OCI-LY7 (cell line): ENCODE measurements at regions not wholly inside any gene's neighbourhood (a gene's known extent, or its start where the extent isn't known, plus 50 kb on each side); places are given as distances from the start of the nearest gene placed in this dataset.

Experiments used
- BruUV-seq: library from RNA; stranded (reverse); fragments of 400-500 nt; replicated peaks from 2 replicates; lab custom pipeline; 2021; lab: Mats Ljungman, UMichigan
- CTCF ChIA-PET: fragments of 300-600 bp; sonication (Branson Sonifier 250); formaldehyde crosslinking; loops from one replicate; lab custom pipeline; 2022; ENCODE audit warnings: antibody characterized with exemption; ENCODE audit not compliant: unreplicated experiment; lab: Charles Lee
- POLR2A ChIA-PET: fragments of 300-600 bp; sonication (Branson Sonifier 250); formaldehyde crosslinking; loops from one replicate; lab custom pipeline; 2022; ENCODE audit warnings: antibody characterized with exemption; lab: Charles Lee
- DNase-seq: peaks from one replicate; pipeline ENCODE4 v3.0.0-alpha.2; 2015; ENCODE audit warnings: low spot score
- H2AFZ ChIP-seq: fragments of 200-600 bp; sonication (generic), shearing (Covaris generic); 2 replicates; pipeline ENCODE4 v1.6.1; 2014; ENCODE audit warnings: mild to moderate bottlenecking, antibody characterized with exemption, low read length, moderate library complexity
- H3K27ac ChIP-seq: fragments of 200-600 bp; sonication (generic); 2 replicates; pipeline ENCODE4 v1.5.1; 2014; ENCODE audit warnings: mixed run types, low read depth, mild to moderate bottlenecking, moderate library complexity, low read length, inconsistent platforms; ENCODE audit not compliant: poor library complexity, severe bottlenecking
- H3K36me3 ChIP-seq: fragments of 200-600 bp; sonication (generic); 2 replicates; pipeline ENCODE4 v1.6.1; 2014; ENCODE audit warnings: mild to moderate bottlenecking, antibody characterized with exemption, low read length, moderate library complexity, mixed read lengths; ENCODE audit not compliant: insufficient read depth
- H3K4me1 ChIP-seq: fragments of 200-600 bp; sonication (generic); 2 replicates; pipeline ENCODE4 v1.5.1; 2014; ENCODE audit warnings: mild to moderate bottlenecking, low read length; ENCODE audit not compliant: insufficient read depth, poor library complexity, severe bottlenecking
- H3K4me2 ChIP-seq: fragments of 200-600 bp; sonication (generic); 2 replicates; pipeline ENCODE4 v1.6.1; 2014; ENCODE audit warnings: mild to moderate bottlenecking, low read length
- H3K4me3 ChIP-seq: fragments of 200-600 bp; sonication (generic); 2 replicates; pipeline ENCODE4 v1.5.1; 2014; ENCODE audit warnings: mild to moderate bottlenecking, low read depth, low read length; ENCODE audit not compliant: poor library complexity, severe bottlenecking
- H3K79me2 ChIP-seq: fragments of 200-600 bp; sonication (generic); 2 replicates; pipeline ENCODE4 v1.6.1; 2016; ENCODE audit warnings: low read depth, mild to moderate bottlenecking, low read length, moderate library complexity, mixed read lengths; ENCODE audit not compliant: insufficient read depth
- H3K9me2 ChIP-seq: fragments of 200-600 bp; sonication (generic); 2 replicates; pipeline ENCODE4 v1.6.1; 2016; ENCODE audit warnings: mild to moderate bottlenecking, low read length, mixed read lengths; ENCODE audit not compliant: insufficient read depth
- H3K9me3 ChIP-seq: fragments of 200-600 bp; sonication (generic); 2 replicates; pipeline ENCODE4 v1.6.1; 2014; ENCODE audit warnings: mild to moderate bottlenecking, mixed run types, low read length, mixed read lengths
- H4K20me1 ChIP-seq: fragments of 200-600 bp; sonication (generic); 2 replicates; pipeline ENCODE4 v1.6.1; 2014; ENCODE audit warnings: mild to moderate bottlenecking, antibody characterized with exemption, low read length, moderate library complexity, mixed read lengths; ENCODE audit not compliant: insufficient read depth
- EZH2phosphoT487 ChIP-seq: fragments of 200-600 bp; sonication (generic); IDR thresholded peaks from 2 replicates; pipeline ENCODE4 v1.6.1; 2018; ENCODE audit warnings: low read depth, borderline replicate concordance, mild to moderate bottlenecking, mixed run types, antibody characterized with exemption, low read length, moderate library complexity, mixed read lengths
- intact Hi-C: fragments of 100-400 bp; cut with micrococcal nuclease; formaldehyde crosslinking; loops from one replicate; pipeline ENCODE4 v1.10.0; 2022; ENCODE audit not compliant: unreplicated experiment
- TF ChIP-seq, protein P1 (sequence below): fragments of 200-600 bp; sonication (generic); conservative IDR thresholded peaks from 2 replicates; pipeline ENCODE4 v1.5.1; 2014; ENCODE audit warnings: mild to moderate bottlenecking, antibody characterized with exemption, low read length, moderate library complexity, mixed read lengths

DNA sequence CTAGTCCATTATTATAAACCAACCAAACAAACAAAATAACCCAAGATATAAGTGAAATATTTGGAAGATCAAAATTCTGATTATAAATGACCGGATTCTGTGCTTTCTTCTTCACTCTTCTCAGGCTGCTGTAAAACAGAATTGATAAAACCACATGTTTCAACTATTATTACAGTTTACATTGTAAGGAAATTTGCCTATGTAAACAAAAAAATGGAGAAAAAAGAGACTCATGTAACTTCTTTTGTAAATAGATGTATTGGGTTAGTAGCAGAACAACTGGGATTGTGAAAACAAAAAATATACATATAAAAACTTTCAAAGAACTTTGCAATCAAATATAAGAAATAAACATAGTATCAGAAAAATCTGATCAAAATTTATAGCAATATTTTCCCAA is 295.2 kb upstream of the CCDC179 start:
- Histone ChIP-seq H4K20me1 (no peaks in the 10 kb centered on the region), H2AFZ (no peak overlapping the region), H3K4me3 (no peak overlapping the region), H3K4me1 (no peaks in the 10 kb centered on the region), H3K79me2 (no peaks in the 10 kb centered on the region), H3K36me3 (no peaks in the 10 kb centered on the region), H3K9me3 (no peaks in the 10 kb centered on the region), H3K4me2 (no peak overlapping the region), H3K27ac (no peak overlapping the region), H3K9me2 (no peaks in the 10 kb centered on the region)
- POLR2A ChIA-PET, result no interaction called here
- TF ChIP-seq, protein P1, sequence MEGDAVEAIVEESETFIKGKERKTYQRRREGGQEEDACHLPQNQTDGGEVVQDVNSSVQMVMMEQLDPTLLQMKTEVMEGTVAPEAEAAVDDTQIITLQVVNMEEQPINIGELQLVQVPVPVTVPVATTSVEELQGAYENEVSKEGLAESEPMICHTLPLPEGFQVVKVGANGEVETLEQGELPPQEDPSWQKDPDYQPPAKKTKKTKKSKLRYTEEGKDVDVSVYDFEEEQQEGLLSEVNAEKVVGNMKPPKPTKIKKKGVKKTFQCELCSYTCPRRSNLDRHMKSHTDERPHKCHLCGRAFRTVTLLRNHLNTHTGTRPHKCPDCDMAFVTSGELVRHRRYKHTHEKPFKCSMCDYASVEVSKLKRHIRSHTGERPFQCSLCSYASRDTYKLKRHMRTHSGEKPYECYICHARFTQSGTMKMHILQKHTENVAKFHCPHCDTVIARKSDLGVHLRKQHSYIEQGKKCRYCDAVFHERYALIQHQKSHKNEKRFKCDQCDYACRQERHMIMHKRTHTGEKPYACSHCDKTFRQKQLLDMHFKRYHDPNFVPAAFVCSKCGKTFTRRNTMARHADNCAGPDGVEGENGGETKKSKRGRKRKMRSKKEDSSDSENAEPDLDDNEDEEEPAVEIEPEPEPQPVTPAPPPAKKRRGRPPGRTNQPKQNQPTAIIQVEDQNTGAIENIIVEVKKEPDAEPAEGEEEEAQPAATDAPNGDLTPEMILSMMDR, result no peak
- no peak for TF ChIP-seq EZH2phosphoT487
- CTCF ChIA-PET, result no interaction called here
- intact Hi-C loops, result no loop called here
- BruUV-seq, result no TSS peak
- DNase-seq, result no peak

DNA sequence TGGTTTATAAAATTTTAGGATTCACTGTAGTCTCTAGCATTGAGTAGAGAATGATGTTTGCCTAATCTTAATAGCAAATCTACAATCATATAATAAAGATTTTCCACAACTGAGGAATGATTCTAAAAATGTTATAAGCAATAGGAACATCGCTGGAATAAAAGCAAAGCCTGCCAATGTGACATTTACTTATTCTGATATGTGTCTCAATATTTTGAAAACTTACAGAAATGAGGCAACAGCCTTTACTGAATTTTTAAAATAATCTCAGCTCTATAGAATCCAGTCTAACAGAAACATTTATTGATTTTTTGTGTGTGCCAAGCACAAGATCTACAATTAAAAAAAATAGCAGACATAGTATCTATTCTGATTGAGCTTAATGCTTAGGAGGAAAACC is 303.7 kb upstream of the CCDC179 start:
- Histone ChIP-seq H4K20me1 (no peaks in the 10 kb centered on the region), H2AFZ (no peak overlapping the region), H3K27ac (no peak overlapping the region), H3K4me1 (no peaks in the 10 kb centered on the region), H3K4me2 (no peak overlapping the region), H3K9me3 (no peaks in the 10 kb centered on the region), H3K9me2 (no peaks in the 10 kb centered on the region), H3K4me3 (no peak overlapping the region), H3K36me3 (no peaks in the 10 kb centered on the region), H3K79me2 (no peaks in the 10 kb centered on the region)
- DNase-seq, result no peak
- intact Hi-C loops, result no loop called here
- BruUV-seq, result no TSS peak
- ChIA-PET CTCF (no interaction called here), POLR2A (interaction anchor here (0.6 kb wide), 1 partner anchor 27 kb away, joined by 3 read pairs; no protein-coding TSS in a partner anchor)
- no peak for TF ChIP-seq EZH2phosphoT487
- TF ChIP-seq, protein P1, result no peak

GRCh38 chr11:23166376-23166775 is 306.1 kb upstream of the CCDC179 start:
- intact Hi-C loops, result no loop called here
- no TSS peak for BruUV-seq
- no peak overlapping the region for H3K4me2 ChIP-seq

More at GRCh38 chr11:23166376-23166775, 306.1 kb upstream of the CCDC179 start:
- DNase-seq, result no peak
- no peak for TF ChIP-seq EZH2phosphoT487
- TF ChIP-seq, protein P1, result no peak
- no peak overlapping the region for H2AFZ ChIP-seq
- H3K27ac ChIP-seq, result no peak overlapping the region
- H3K4me1 ChIP-seq, result no peaks in the 10 kb centered on the region
- H3K9me2 ChIP-seq, result no peaks in the 10 kb centered on the region
- no peaks in the 10 kb centered on the region for H3K79me2 ChIP-seq
- ChIA-PET POLR2A (no interaction called here), CTCF (no interaction called here)
- H4K20me1 ChIP-seq, result no peaks in the 10 kb centered on the region
- H3K4me3 ChIP-seq, result no peak overlapping the region
- H3K9me3 ChIP-seq, result no peaks in the 10 kb centered on the region
- no peaks in the 10 kb centered on the region for H3K36me3 ChIP-seq
